Inferior parietal cortex (tissue), 1 donor: ENCODE measurements at regions not wholly inside any gene's neighbourhood (a gene's known extent, or its start where the extent isn't known, plus 50 kb on each side); places are given as distances from the start of the nearest gene placed in this dataset.
A peak's percentile ranks its signal among the peaks of the same experiment; 100 is the strongest.

Experiments used
- DNase-seq: peaks from one replicate; pipeline ENCODE4 v3.0.0-alpha.2; 2016; ENCODE audit errors: extremely low spot score

GRCh38 chr15:29952225-29952624 lies 130.0 kb upstream of the TJP1 start:
- DNase-seq: peak; percentile 83

- DNase-seq: peak; percentile 22
Measured at GRCh38 chr15:29945943-29946596, 123.8 kb upstream of the TJP1 start.

GRCh38 chr15:29944925-29945324 lies 122.7 kb upstream of the TJP1 start:
- no peak for DNase-seq

GRCh38 chr15:29942548-29942947 lies 120.3 kb upstream of the TJP1 start:
- no peak for DNase-seq

- DNase-seq: no peak
Measured at GRCh38 chr15:29942143-29942542, 119.9 kb upstream of the TJP1 start.

- no peak for DNase-seq
Measured at GRCh38 chr15:29939404-29939803, 117.1 kb upstream of the TJP1 start.

- no peak for DNase-seq
Measured at GRCh38 chr15:29938361-29939335, 116.4 kb upstream of the TJP1 start.

GRCh38 chr15:29937956-29938355 lies 115.7 kb upstream of the TJP1 start:
- DNase-seq: no peak

- no peak for DNase-seq
Measured at GRCh38 chr15:29936353-29937049, 114.2 kb upstream of the TJP1 start.

- no peak for DNase-seq
Measured at GRCh38 chr15:29935296-29936004, 113.2 kb upstream of the TJP1 start.

- no peak for DNase-seq
Measured at GRCh38 chr15:29934251-29934650, 112.0 kb upstream of the TJP1 start.

- no peak for DNase-seq
Measured at GRCh38 chr15:29933042-29933803, 111.0 kb upstream of the TJP1 start.

GRCh38 chr15:29926083-29926388 lies 103.8 kb upstream of the TJP1 start:
- no peak for DNase-seq

GRCh38 chr15:29925227-29926082 lies 103.2 kb upstream of the TJP1 start:
- no peak for DNase-seq

GRCh38 chr15:29924750-29925149 lies 102.5 kb upstream of the TJP1 start:
- DNase-seq: no peak

- no peak for DNase-seq
Measured at GRCh38 chr15:29922191-29922590, 99.9 kb upstream of the TJP1 start.

GRCh38 chr15:29921130-29921601 lies 98.9 kb upstream of the TJP1 start:
- DNase-seq: no peak

- DNase-seq: no peak
Measured at GRCh38 chr15:29920515-29920914, 98.2 kb upstream of the TJP1 start.

GRCh38 chr15:29919380-29919881 lies 97.2 kb upstream of the TJP1 start:
- DNase-seq: no peak
